Cardiac septum (tissue), 1 donor: ENCODE measurements at regions not wholly inside any gene's neighbourhood (a gene's known extent, or its start where the extent isn't known, plus 50 kb on each side); places are given as distances from the start of the nearest gene placed in this dataset.
"Not testable (repeated sequence)": the region's sequence is repeated elsewhere in the genome, so short reads cannot be mapped to it uniquely, and the experiment has no call there.

Source experiments
- DNase-seq: peaks from one replicate; pipeline ENCODE4 v3.0.0-alpha.2; 2020; ENCODE audit warnings: low spot score
- intact Hi-C: fragments of 100-400 bp; cut with DNase I; formaldehyde crosslinking; loops from one replicate; pipeline ENCODE4 v1.14.0; 2022
- donor health status: DM: no; HTN: no; CAD: no.

DNA sequence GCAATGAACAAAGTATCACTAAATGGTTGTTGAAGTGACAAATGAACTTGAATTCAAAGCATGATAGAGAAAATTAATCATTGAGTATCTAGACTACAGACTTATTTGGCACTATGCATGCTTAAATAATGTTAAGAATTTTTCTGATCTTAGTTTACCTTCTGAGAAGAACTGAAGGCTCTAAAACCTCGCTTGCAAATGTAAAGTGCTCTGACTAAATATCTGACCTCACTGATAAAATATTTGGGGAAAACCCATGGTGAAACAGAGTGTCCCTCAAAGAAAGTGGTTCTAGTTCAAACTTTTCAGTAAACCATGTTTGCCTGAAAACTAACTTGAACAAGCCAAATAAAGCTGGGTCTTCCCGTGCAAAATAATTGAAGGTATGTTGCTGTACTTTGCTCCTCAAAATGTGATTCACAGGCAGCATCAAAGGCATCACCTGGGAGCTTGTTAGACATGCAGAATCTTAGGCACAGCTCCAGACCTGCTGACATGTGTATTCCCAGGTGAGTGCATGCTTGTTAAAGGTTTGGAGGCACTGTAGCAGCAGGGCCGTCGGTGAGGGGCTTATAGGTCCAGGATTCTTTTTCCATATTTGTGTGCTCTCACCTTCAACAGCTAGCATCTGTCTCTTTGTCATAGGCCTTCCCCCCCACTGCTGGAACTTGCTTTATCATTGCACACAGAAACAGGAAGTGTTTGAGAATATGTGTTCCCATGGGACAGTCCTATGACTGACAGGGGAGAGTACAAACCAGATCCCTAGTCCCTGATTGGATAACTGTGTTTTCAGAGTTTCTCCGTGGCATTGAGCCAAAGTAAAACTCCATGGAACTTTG, 524.2 kb upstream of the LMCD1 start:
- intact Hi-C loops = no loop called here
- DNase-seq = no peak

- intact Hi-C loops = no loop called here
- DNase-seq = no peak
Measured at GRCh38 chr3:7978087-7978422, 523.6 kb upstream of the LMCD1 start.

GRCh38 chr3:7982126-7982525, 519.5 kb upstream of the LMCD1 start:
- intact Hi-C loops = no loop called here
- DNase-seq = no peak

GRCh38 chr3:7999384-7999783, 502.2 kb upstream of the LMCD1 start:
- intact Hi-C loops = no loop called here
- DNase-seq = no peak

- intact Hi-C loops = loop anchor here (5.0 kb wide), 1 partner anchor 51 kb away; no protein-coding TSS in a partner anchor
- DNase-seq = no peak
Measured at GRCh38 chr3:8001307-8001706, 500.3 kb upstream of the LMCD1 start.

- no peak for DNase-seq
- intact Hi-C loops = loop anchor here (5.0 kb wide), 1 partner anchor 51 kb away; no protein-coding TSS in a partner anchor
Measured at GRCh38 chr3:8001712-8002111, 499.9 kb upstream of the LMCD1 start.

DNA sequence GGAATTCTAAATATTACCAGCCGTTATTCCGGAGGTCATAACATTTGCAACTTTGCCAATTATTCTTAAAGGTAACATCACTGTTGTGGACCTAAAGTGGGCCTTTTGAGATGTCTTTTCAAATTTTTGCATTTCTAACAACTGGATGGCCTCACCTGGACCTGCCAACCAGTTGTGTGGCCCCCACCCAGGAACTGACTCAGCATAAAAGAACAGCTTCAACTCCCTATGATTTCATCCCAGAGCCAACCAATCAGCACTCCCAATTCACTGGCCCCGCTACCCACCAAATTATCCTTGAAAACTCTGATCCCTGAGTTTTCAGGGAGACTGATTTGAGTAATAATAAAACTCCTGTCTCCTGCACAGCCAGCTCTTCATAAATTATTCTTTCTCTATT, 489.7 kb upstream of the LMCD1 start:
- DNase-seq = no peak
- intact Hi-C loops = no loop called here

- DNase-seq = no peak
Measured at GRCh38 chr3:8020047-8020841, 481.4 kb upstream of the LMCD1 start.

DNA sequence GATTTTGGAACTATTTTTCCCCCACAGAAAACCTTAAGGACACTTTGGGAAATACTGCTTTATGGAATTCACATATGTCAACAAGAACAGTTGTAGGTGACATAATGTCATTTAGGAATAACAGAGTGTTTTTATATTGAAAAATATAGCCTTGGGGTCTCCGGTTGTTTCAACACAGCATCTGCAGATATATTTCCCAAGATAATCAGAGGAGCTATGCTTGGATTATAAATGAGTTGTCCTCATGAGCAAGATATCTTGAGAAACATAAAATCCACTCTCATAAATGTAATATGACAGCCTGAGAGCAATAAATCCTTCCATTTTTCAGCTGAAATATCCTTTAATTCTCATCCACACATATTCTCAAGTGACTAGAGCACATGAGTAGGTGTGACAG, 473.7 kb upstream of the LMCD1 start:
- intact Hi-C loops = no loop called here
- no peak for DNase-seq

More at GRCh38 chr3:8020047-8020841, 481.4 kb upstream of the LMCD1 start:
- intact Hi-C loops = no loop called here

DNA sequence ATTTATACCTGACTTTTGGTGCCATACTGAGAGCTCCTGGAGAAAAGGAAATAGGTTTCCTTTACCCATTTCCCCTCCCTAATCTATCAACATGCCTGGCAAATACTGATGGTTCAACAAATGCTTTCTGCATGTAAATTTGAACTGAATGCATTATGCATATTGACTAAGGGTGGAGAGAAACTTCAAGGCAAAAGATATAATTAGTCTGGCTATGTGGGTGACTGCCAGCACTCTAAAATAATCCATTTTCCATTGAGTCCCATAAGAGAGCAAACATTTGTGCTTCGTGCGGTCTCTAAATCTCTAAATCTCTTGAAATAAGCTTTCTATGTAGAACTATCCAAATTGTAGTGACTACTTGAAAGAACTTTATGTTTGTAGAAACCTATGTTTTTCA, 451.3 kb upstream of the LMCD1 start:
- intact Hi-C loops = loop anchor here (5.0 kb wide), 1 partner anchor 48 kb away; no protein-coding TSS in a partner anchor

DNA sequence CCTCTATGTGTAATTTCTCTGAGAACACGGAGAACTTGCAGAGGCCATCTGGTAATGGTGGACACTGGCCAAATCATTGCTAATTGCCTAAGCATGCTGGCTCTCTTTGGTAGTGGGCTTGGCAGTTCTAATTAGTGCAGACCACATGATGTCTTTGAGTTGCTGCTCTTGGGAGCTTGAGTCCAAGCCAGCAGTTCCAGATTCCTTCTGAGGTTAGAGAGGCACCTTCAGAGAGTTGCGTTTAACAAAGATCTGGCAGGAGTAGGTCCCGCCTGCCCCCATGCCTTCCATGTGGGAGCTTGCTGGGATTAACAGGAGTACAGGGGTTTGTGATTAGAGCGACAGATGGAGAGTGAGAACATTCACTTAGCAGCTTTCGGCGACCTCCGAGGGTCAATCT, 449.0 kb upstream of the LMCD1 start:
- intact Hi-C loops = loop anchor here (5.0 kb wide), 1 partner anchor 50 kb away; no protein-coding TSS in a partner anchor
- DNase-seq = no peak

More for the DNA sequence above, 451.3 kb upstream of the LMCD1 start:
- no peak for DNase-seq

- intact Hi-C loops, DNase-seq: not testable (repeated sequence)
Measured at GRCh38 chr3:8068135-8068534, 433.5 kb upstream of the LMCD1 start.

DNA sequence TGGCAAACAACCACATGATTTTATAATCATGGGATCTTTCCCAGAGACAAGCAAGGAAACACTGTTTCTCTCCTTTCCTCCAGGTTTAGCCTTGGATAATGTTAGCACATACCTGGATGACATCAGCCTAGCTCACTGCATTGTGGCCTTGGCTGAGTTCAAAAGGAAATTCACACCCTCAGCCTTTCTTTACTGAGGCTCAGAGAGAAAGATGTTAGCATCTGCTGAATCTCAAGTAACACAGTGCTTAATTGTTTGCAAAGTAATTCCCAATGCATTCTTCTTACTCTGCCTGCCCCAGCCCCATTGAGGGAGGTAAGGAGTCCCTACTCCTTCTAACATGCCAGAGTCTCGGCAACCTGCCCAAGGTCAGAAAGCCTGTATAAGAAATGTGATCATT, 432.2 kb upstream of the LMCD1 start:
- intact Hi-C loops = no loop called here
- no peak for DNase-seq

- no peak for DNase-seq
- intact Hi-C loops = no loop called here
Measured at GRCh38 chr3:8070011-8070410, 431.6 kb upstream of the LMCD1 start.

DNA sequence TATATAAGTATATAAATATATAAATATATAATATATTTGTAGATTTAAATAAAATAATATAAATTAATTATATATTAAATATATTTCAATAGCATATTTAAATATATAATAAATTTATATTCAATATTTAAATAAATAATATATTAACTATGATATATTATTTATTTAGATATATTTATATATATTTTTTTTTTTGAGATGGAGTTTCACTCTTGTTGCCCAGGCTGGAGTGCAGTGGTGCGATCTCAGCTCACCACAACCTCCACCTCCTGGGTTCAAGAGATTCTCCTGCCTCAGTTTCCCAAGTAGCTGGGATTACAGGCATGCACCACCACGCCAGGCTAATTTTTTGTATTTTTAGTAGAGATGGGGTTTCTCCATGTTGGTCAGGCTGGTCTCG, 426.9 kb upstream of the LMCD1 start:
- intact Hi-C loops, DNase-seq: not testable (repeated sequence)

GRCh38 chr3:8077126-8077525, 424.5 kb upstream of the LMCD1 start:
- no peak for DNase-seq
- intact Hi-C loops = no loop called here

GRCh38 chr3:8080464-8080863, 421.2 kb upstream of the LMCD1 start:
- intact Hi-C loops = no loop called here
- no peak for DNase-seq

- DNase-seq = no peak
- intact Hi-C loops = no loop called here
Measured at GRCh38 chr3:8085498-8085897, 416.1 kb upstream of the LMCD1 start.

DNA sequence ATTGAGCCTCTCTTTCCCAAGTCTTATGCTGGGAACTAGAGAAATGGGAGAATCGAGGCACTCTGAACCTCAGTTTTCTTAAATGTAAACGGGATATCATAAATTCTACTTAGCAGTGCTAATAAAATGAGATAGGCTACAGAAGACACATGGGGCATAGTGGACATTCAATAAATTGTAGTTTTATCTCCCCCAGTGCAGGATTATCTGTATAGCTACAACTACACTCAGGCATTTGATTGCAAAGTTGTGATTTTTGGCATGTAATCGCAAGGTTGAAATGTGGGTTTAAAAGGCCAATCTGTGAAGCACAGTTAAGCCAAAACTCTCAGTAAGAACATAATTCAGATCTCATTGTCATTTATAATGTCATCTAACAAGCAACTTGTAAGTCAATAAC, 413.7 kb upstream of the LMCD1 start:
- intact Hi-C loops = no loop called here
- no peak for DNase-seq

- intact Hi-C loops = no loop called here
- DNase-seq = no peak
Measured at GRCh38 chr3:8094415-8094814, 407.2 kb upstream of the LMCD1 start.

GRCh38 chr3:8095724-8096123, 405.9 kb upstream of the LMCD1 start:
- DNase-seq = no peak
- intact Hi-C loops = no loop called here
